Neural cell (in vitro differentiated cells): ENCODE measurements at regions not wholly inside any gene's neighbourhood (a gene's known extent, or its start where the extent isn't known, plus 50 kb on each side); places are given as distances from the start of the nearest gene placed in this dataset.

Source experiments
- H2AFZ ChIP-seq: fragments of 200-600, 300-800 bp; sonication (generic), shearing (Covaris generic); 2 replicates; pipeline ENCODE4 v1.6.0; 2014; ENCODE audit warnings: low read depth, mild to moderate bottlenecking, antibody characterized with exemption, low read length, moderate library complexity
- H3F3A ChIP-seq: fragments of 200-600 bp; shearing (Covaris generic); 2 replicates; pipeline ENCODE4 v1.6.1; 2016; ENCODE audit warnings: mild to moderate bottlenecking, moderate library complexity, mixed read lengths, antibody characterized with exemption, low read length; ENCODE audit not compliant: insufficient read depth, poor library complexity, severe bottlenecking
- H3K27ac ChIP-seq: fragments of 200-600, 300-800 bp; sonication (generic), shearing (Covaris generic); 2 replicates; pipeline ENCODE4 v1.5.1; 2014; ENCODE audit warnings: mild to moderate bottlenecking, low read length, moderate library complexity
- H3K27me3 ChIP-seq: fragments of 300-800, 200-600 bp; sonication (generic), shearing (Covaris generic); 2 replicates; pipeline ENCODE4 v1.6.0; 2014; ENCODE audit warnings: mild to moderate bottlenecking, low read depth, low read length, moderate library complexity; ENCODE audit not compliant: insufficient read depth
- H3K36me3 ChIP-seq: fragments of 300-800, 200-600 bp; sonication (generic), shearing (Covaris generic); 2 replicates; pipeline ENCODE4 v1.5.1; 2014; ENCODE audit warnings: mild to moderate bottlenecking, antibody characterized with exemption, low read length, moderate library complexity; ENCODE audit not compliant: insufficient read depth
- H3K4me2 ChIP-seq: fragments of 300-800, 200-600 bp; sonication (generic), shearing (Covaris generic); 2 replicates; pipeline ENCODE4 v1.6.0; 2014; ENCODE audit warnings: mild to moderate bottlenecking, low read length
- H3K4me3 ChIP-seq: fragments of 300-800, 200-600 bp; sonication (generic), shearing (Covaris generic); 2 replicates; pipeline ENCODE4 v1.5.1; 2014; ENCODE audit warnings: mild to moderate bottlenecking, low read length, moderate library complexity
- H3K79me2 ChIP-seq: fragments of 200-600 bp; shearing (Covaris generic); replicated peaks from 2 replicates; pipeline ENCODE4 v1.6.0; 2014; ENCODE audit warnings: mild to moderate bottlenecking, low read length, moderate library complexity; ENCODE audit not compliant: insufficient read depth
- H3K9ac ChIP-seq: fragments of 300-800, 200-600 bp; sonication (generic), shearing (Covaris generic); 2 replicates; pipeline ENCODE4 v1.6.1; 2016; ENCODE audit warnings: mild to moderate bottlenecking, low read length, mixed read lengths
- H3K9me2 ChIP-seq: fragments of 200-600 bp; shearing (Covaris generic); 2 replicates; pipeline ENCODE4 v1.6.1; 2016; ENCODE audit warnings: mild to moderate bottlenecking, low read length, mixed read lengths; ENCODE audit not compliant: insufficient read depth
- H3K9me3 ChIP-seq: fragments of 200-600, 300-800 bp; sonication (generic), shearing (Covaris generic); 2 replicates; pipeline ENCODE4 v1.6.1; 2016; ENCODE audit warnings: mild to moderate bottlenecking, mixed run types, low read length, moderate library complexity, mixed read lengths
- H4K20me1 ChIP-seq: fragments of 200-600 bp; shearing (Covaris generic); 2 replicates; pipeline ENCODE4 v1.6.1; 2016; ENCODE audit warnings: mild to moderate bottlenecking, mixed run types; ENCODE audit not compliant: insufficient read depth
- CTCF ChIP-seq: fragments of 450-650 bp; IDR thresholded peaks from 2 replicates; pipeline ENCODE4 v1.5.1; 2014; ENCODE audit warnings: antibody characterized with exemption, mild to moderate bottlenecking, moderate library complexity; ENCODE audit not compliant: poor library complexity, severe bottlenecking
- EP300 ChIP-seq: fragments of 450-650 bp; conservative IDR thresholded peaks from 2 replicates; pipeline ENCODE4 v1.6.1; 2014; ENCODE audit warnings: antibody characterized with exemption, mild to moderate bottlenecking, moderate library complexity; ENCODE audit not compliant: poor library complexity, severe bottlenecking
- EZH2 ChIP-seq: fragments of 200-600, 300-800 bp; shearing (Covaris generic), sonication (generic); IDR thresholded peaks from 2 replicates; pipeline ENCODE4 v1.6.1; 2014; ENCODE audit warnings: antibody characterized with exemption, low read length, borderline replicate concordance, mild to moderate bottlenecking; ENCODE audit not compliant: insufficient read depth, poor library complexity, severe bottlenecking
- MXI1 ChIP-seq: fragments of 450-650 bp; conservative IDR thresholded peaks from 2 replicates; pipeline ENCODE4 v1.6.1; 2014; ENCODE audit warnings: antibody characterized with exemption, mild to moderate bottlenecking; ENCODE audit not compliant: poor library complexity, severe bottlenecking
- POLR2AphosphoS5 ChIP-seq: IDR thresholded peaks from 2 replicates; pipeline ENCODE4 v1.6.1; 2012
- RAD21 ChIP-seq: fragments of 450-650 bp; conservative IDR thresholded peaks from 2 replicates; pipeline ENCODE4 v1.6.1; 2014; ENCODE audit warnings: antibody characterized with exemption, mild to moderate bottlenecking, moderate library complexity
- REST ChIP-seq: IDR thresholded peaks from 2 replicates; pipeline ENCODE4 v1.6.1; 2012; ENCODE audit warnings: borderline replicate concordance
- SMC3 ChIP-seq: fragments of 450-650 bp; conservative IDR thresholded peaks from 2 replicates; pipeline ENCODE4 v1.6.1; 2014; ENCODE audit warnings: antibody characterized with exemption, mild to moderate bottlenecking, moderate library complexity; ENCODE audit not compliant: poor library complexity
- TAF1 ChIP-seq: IDR thresholded peaks from 2 replicates; pipeline ENCODE4 v1.6.1; 2012; ENCODE audit warnings: low read depth

- H3F3A ChIP-seq = no peaks in the 10 kb centered on the region
- no peak overlapping the region for H3K4me3 ChIP-seq
- H3K9me2 ChIP-seq = no peaks in the 10 kb centered on the region
- no peak for TF ChIP-seq REST
- no peak for TF ChIP-seq CTCF
- no peak for TF ChIP-seq SMC3
- H3K27ac ChIP-seq = no peak overlapping the region
- no peak overlapping the region for H2AFZ ChIP-seq
- no peaks in the 10 kb centered on the region for H3K9me3 ChIP-seq
- no peaks in the 10 kb centered on the region for H3K36me3 ChIP-seq
- no peak overlapping the region for H3K4me2 ChIP-seq
- no peaks in the 10 kb centered on the region for H3K79me2 ChIP-seq
- no peak overlapping the region for H3K9ac ChIP-seq
- H4K20me1 ChIP-seq = no peaks in the 10 kb centered on the region
- peaks cover 10% of the 10 kb centered on the region for H3K27me3 ChIP-seq
These were observed 270.3 kb upstream of the PARD3B start for GRCh38 chr2:204274991-204275390.

GRCh38 chr2:204277226-204277625 is 268.0 kb upstream of the PARD3B start:
- Histone ChIP-seq H3K9me3 (no peaks in the 10 kb centered on the region), H2AFZ (no peak overlapping the region), H3K36me3 (no peaks in the 10 kb centered on the region), H3K4me3 (no peak overlapping the region), H3K9me2 (no peaks in the 10 kb centered on the region), H3K27me3 (peaks cover 16% of the 10 kb centered on the region), H3K9ac (no peak overlapping the region), H3F3A (no peaks in the 10 kb centered on the region), H3K79me2 (no peaks in the 10 kb centered on the region), H4K20me1 (no peaks in the 10 kb centered on the region), H3K27ac (no peak overlapping the region), H3K4me2 (no peak overlapping the region)
- TF ChIP-seq POLR2AphosphoS5 = no peak
- TF ChIP-seq TAF1 = no peak
- TF ChIP-seq REST = no peak
- no peak for TF ChIP-seq SMC3
- TF ChIP-seq EP300 = no peak
- no peak for TF ChIP-seq RAD21
- no peak for TF ChIP-seq CTCF
- TF ChIP-seq MXI1 = no peak
- no peak for TF ChIP-seq EZH2
